ENCODE measurements at regions not wholly inside any gene's neighbourhood (a gene's known extent, or its start where the extent isn't known, plus 50 kb on each side); places are given as distances from the start of the nearest gene placed in this dataset.
A peak's percentile ranks its signal among the peaks of the same experiment; 100 is the strongest.

GRCh38 chr9:107933097-107933496, 443.5 kb upstream of the KLF4 start:
- no peak for DNase-seq

GRCh38 chr9:107932601-107933000, 443.0 kb upstream of the KLF4 start:
- no peak for DNase-seq

GRCh38 chr9:107932046-107932445, 442.5 kb upstream of the KLF4 start:
- DNase-seq, result peak; percentile 4

GRCh38 chr9:107931071-107931715, 441.6 kb upstream of the KLF4 start:
- no peak for DNase-seq

- peak; percentile 85 for DNase-seq
Measured at GRCh38 chr9:107929443-107929842, 439.9 kb upstream of the KLF4 start.

GRCh38 chr9:107928701-107929371, 439.3 kb upstream of the KLF4 start:
- no peak for DNase-seq

GRCh38 chr9:107927276-107927675, 437.7 kb upstream of the KLF4 start:
- DNase-seq, result no peak

- no peak for DNase-seq
Measured at GRCh38 chr9:107925749-107926297, 436.3 kb upstream of the KLF4 start.

- DNase-seq, result no peak
Measured at GRCh38 chr9:107922260-107922659, 432.7 kb upstream of the KLF4 start.

GRCh38 chr9:107919263-107919662, 429.7 kb upstream of the KLF4 start:
- DNase-seq, result no peak

- DNase-seq, result no peak
Measured at GRCh38 chr9:107918749-107919148, 429.2 kb upstream of the KLF4 start.

- no peak for DNase-seq
Measured at GRCh38 chr9:107914151-107914550, 424.6 kb upstream of the KLF4 start.

GRCh38 chr9:107907715-107908114, 418.1 kb upstream of the KLF4 start:
- no peak for DNase-seq

- peak; percentile 24 for DNase-seq
Measured at GRCh38 chr9:107907255-107907654, 417.7 kb upstream of the KLF4 start.

- DNase-seq, result no peak
Measured at GRCh38 chr9:107906074-107906473, 416.5 kb upstream of the KLF4 start.

GRCh38 chr9:107905308-107906020, 415.9 kb upstream of the KLF4 start:
- no peak for DNase-seq

- DNase-seq, result no peak
Measured at GRCh38 chr9:107899961-107900330, 410.4 kb upstream of the KLF4 start.

- DNase-seq, result no peak
Measured at GRCh38 chr9:107898761-107899160, 409.2 kb upstream of the KLF4 start.

GRCh38 chr9:107896544-107896943, 407.0 kb upstream of the KLF4 start:
- no peak for DNase-seq

- no peak for DNase-seq
Measured at GRCh38 chr9:107895501-107896001, 406.0 kb upstream of the KLF4 start.

GRCh38 chr9:107894572-107895261, 405.1 kb upstream of the KLF4 start:
- DNase-seq, result no peak

GRCh38 chr9:107890921-107891465, 401.4 kb upstream of the KLF4 start:
- no peak for DNase-seq

- no peak for DNase-seq
Measured at GRCh38 chr9:107888773-107889227, 399.2 kb upstream of the KLF4 start.
